WTC11 (cell line): ENCODE measurements at regions not wholly inside any gene's neighbourhood (a gene's known extent, or its start where the extent isn't known, plus 50 kb on each side); places are given as distances from the start of the nearest gene placed in this dataset.

Experiments used
- ATF2 ChIP-seq: sonication (generic); formaldehyde crosslinking; IDR thresholded peaks from 2 replicates; pipeline ENCODE4 v1.8.1; 2022; ENCODE audit warnings: low read depth, missing genetic modification reagents, borderline replicate concordance
- ATF6 ChIP-seq: sonication (generic); formaldehyde crosslinking; IDR thresholded peaks from 2 replicates; pipeline ENCODE4 v1.8.1; 2023; ENCODE audit warnings: mild to moderate bottlenecking, missing genetic modification reagents
- IRF1 ChIP-seq: sonication (generic); formaldehyde crosslinking; IDR thresholded peaks from 2 replicates; pipeline ENCODE4 v1.8.0; 2023; ENCODE audit warnings: missing genetic modification reagents
- MLX ChIP-seq: sonication (generic); formaldehyde crosslinking; IDR thresholded peaks from 2 replicates; pipeline ENCODE4 v1.8.1; 2023; ENCODE audit warnings: mild to moderate bottlenecking, missing genetic modification reagents, moderate library complexity
- NR1H2 ChIP-seq: sonication (generic); formaldehyde crosslinking; IDR thresholded peaks from 2 replicates; pipeline ENCODE4 v1.9.0; 2021; ENCODE audit warnings: mild to moderate bottlenecking, moderate library complexity, missing genetic modification reagents
- TEAD4 ChIP-seq: sonication (generic); formaldehyde crosslinking; IDR thresholded peaks from 2 replicates; pipeline ENCODE4 v1.8.0; 2022; ENCODE audit warnings: mild to moderate bottlenecking, missing genetic modification reagents
- ZNF219 ChIP-seq: sonication (generic); formaldehyde crosslinking; IDR thresholded peaks from 2 replicates; pipeline ENCODE4 v1.8.0; 2023; ENCODE audit warnings: missing genetic modification reagents, mild to moderate bottlenecking, borderline replicate concordance
- ZNF263 ChIP-seq: sonication (generic); formaldehyde crosslinking; IDR thresholded peaks from 2 replicates; pipeline ENCODE4 v1.8.1; 2022; ENCODE audit warnings: low read depth, mild to moderate bottlenecking, moderate library complexity, missing genetic modification reagents
- TF ChIP-seq, protein P1 (sequence below): fragments of 200-600 bp; IDR thresholded peaks from 2 replicates; pipeline ENCODE4 v1.8.0; 2022; ENCODE audit warnings: antibody characterized with exemption
- TF ChIP-seq, protein P2 (sequence below): sonication (generic); formaldehyde crosslinking; IDR thresholded peaks from 2 replicates; pipeline ENCODE4 v1.8.0; 2022; ENCODE audit warnings: mild to moderate bottlenecking, missing genetic modification reagents

GRCh38 chr16:63752347-63752746 is 1369.5 kb downstream of the CDH11 start:
- TF ChIP-seq, protein P1, sequence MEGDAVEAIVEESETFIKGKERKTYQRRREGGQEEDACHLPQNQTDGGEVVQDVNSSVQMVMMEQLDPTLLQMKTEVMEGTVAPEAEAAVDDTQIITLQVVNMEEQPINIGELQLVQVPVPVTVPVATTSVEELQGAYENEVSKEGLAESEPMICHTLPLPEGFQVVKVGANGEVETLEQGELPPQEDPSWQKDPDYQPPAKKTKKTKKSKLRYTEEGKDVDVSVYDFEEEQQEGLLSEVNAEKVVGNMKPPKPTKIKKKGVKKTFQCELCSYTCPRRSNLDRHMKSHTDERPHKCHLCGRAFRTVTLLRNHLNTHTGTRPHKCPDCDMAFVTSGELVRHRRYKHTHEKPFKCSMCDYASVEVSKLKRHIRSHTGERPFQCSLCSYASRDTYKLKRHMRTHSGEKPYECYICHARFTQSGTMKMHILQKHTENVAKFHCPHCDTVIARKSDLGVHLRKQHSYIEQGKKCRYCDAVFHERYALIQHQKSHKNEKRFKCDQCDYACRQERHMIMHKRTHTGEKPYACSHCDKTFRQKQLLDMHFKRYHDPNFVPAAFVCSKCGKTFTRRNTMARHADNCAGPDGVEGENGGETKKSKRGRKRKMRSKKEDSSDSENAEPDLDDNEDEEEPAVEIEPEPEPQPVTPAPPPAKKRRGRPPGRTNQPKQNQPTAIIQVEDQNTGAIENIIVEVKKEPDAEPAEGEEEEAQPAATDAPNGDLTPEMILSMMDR = no peak
- no peak for TF ChIP-seq ATF6 (CRISPR knock-in tag)
- TF ChIP-seq ZNF219 (CRISPR knock-in tag) = no peak
- no peak for TF ChIP-seq MLX (CRISPR knock-in tag)
- no peak for TF ChIP-seq NR1H2 (CRISPR knock-in tag)
- TF ChIP-seq ZNF263 = no peak
- TF ChIP-seq IRF1 (CRISPR knock-in tag) = no peak
- TF ChIP-seq ATF2 (CRISPR knock-in tag) = no peak
- no peak for TF ChIP-seq TEAD4 (CRISPR knock-in tag)
- TF ChIP-seq, protein P2, sequence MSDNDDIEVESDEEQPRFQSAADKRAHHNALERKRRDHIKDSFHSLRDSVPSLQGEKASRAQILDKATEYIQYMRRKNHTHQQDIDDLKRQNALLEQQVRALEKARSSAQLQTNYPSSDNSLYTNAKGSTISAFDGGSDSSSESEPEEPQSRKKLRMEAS (CRISPR knock-in tag) = no peak
